ENCODE measurements at regions not wholly inside any gene's neighbourhood (a gene's known extent, or its start where the extent isn't known, plus 50 kb on each side); places are given as distances from the start of the nearest gene placed in this dataset.

- H3K4me1 ChIP-seq = no peaks in the 10 kb centered on the region
- no peaks in the 10 kb centered on the region for H3K36me3 ChIP-seq
- H3K27me3 ChIP-seq = no peaks in the 10 kb centered on the region
- DNase-seq (ENCODE audit: low spot score in 2 of 2) = no peak
- H3K27ac ChIP-seq = no peak overlapping the region
- peaks cover 0 to 11% of the 10 kb centered on the region in 2 donors for H3K9me3 ChIP-seq
- intact Hi-C loops (cut with DNase I; ENCODE audit: low total_unique reads) = no loop called here
- TF ChIP-seq POLR2AphosphoS5 (IDR thresholded peaks at IDR 0.05) (no peak), CTCF (IDR thresholded peaks at IDR 0.05) (no peak), POLR2A (IDR thresholded peaks at IDR 0.05) (no peak)
- H3K4me3 ChIP-seq = no peak overlapping the region
These were observed 500.9 kb downstream of the SLC16A7 start for GRCh38 chr12:60096727-60097126.

GRCh38 chr12:60100160-60100559 lies 504.3 kb downstream of the SLC16A7 start:
- H3K4me3 ChIP-seq = no peak overlapping the region
- peaks cover 0 to 11% of the 10 kb centered on the region in 2 donors for H3K9me3 ChIP-seq
- no peak for DNase-seq (ENCODE audit: low spot score in 2 of 2)
- H3K36me3 ChIP-seq = no peaks in the 10 kb centered on the region
- no peaks in the 10 kb centered on the region for H3K27me3 ChIP-seq
- H3K27ac ChIP-seq = no peak overlapping the region
- H3K4me1 ChIP-seq = no peaks in the 10 kb centered on the region
- intact Hi-C loops (cut with DNase I; ENCODE audit: low total_unique reads) = no loop called here
- TF ChIP-seq CTCF (IDR thresholded peaks at IDR 0.05) (no peak), POLR2A (IDR thresholded peaks at IDR 0.05) (no peak), POLR2AphosphoS5 (IDR thresholded peaks at IDR 0.05) (no peak)

GRCh38 chr12:60100852-60101251 lies 505.0 kb downstream of the SLC16A7 start:
- intact Hi-C loops (cut with DNase I; ENCODE audit: low total_unique reads) = no loop called here
- DNase-seq (ENCODE audit: low spot score in 2 of 2) = no peak
- no peaks in the 10 kb centered on the region for H3K4me1 ChIP-seq
- no peak overlapping the region for H3K27ac ChIP-seq
- peaks cover 0 to 11% of the 10 kb centered on the region in 2 donors for H3K9me3 ChIP-seq
- no peak overlapping the region for H3K4me3 ChIP-seq
- H3K27me3 ChIP-seq = no peaks in the 10 kb centered on the region
- no peaks in the 10 kb centered on the region for H3K36me3 ChIP-seq
- TF ChIP-seq POLR2A (IDR thresholded peaks at IDR 0.05) (no peak), POLR2AphosphoS5 (IDR thresholded peaks at IDR 0.05) (no peak), CTCF (IDR thresholded peaks at IDR 0.05) (no peak)

GRCh38 chr12:60101715-60102114 lies 505.9 kb downstream of the SLC16A7 start:
- TF ChIP-seq CTCF (IDR thresholded peaks at IDR 0.05) (no peak), POLR2A (IDR thresholded peaks at IDR 0.05) (no peak), POLR2AphosphoS5 (IDR thresholded peaks at IDR 0.05) (no peak)
- Histone ChIP-seq H3K27me3 (no peaks in the 10 kb centered on the region), H3K4me1 (no peaks in the 10 kb centered on the region), H3K4me3 (no peak overlapping the region), H3K9me3 (peaks cover 0 to 11% of the 10 kb centered on the region in 2 donors), H3K27ac (no peak overlapping the region), H3K36me3 (no peaks in the 10 kb centered on the region)
- intact Hi-C loops (cut with DNase I; ENCODE audit: low total_unique reads) = no loop called here
- DNase-seq (ENCODE audit: low spot score in 2 of 2) = no peak

GRCh38 chr12:60106214-60106613 lies 510.4 kb downstream of the SLC16A7 start:
- no peak for DNase-seq (ENCODE audit: low spot score in 2 of 2)
- intact Hi-C loops (cut with DNase I; ENCODE audit: low total_unique reads) = no loop called here
- H3K36me3 ChIP-seq = no peaks in the 10 kb centered on the region
- H3K27me3 ChIP-seq = no peaks in the 10 kb centered on the region
- no peak overlapping the region for H3K27ac ChIP-seq
- no peak overlapping the region for H3K4me3 ChIP-seq
- TF ChIP-seq POLR2A (IDR thresholded peaks at IDR 0.05) = no peak
- no peak for TF ChIP-seq POLR2AphosphoS5 (IDR thresholded peaks at IDR 0.05)
- TF ChIP-seq CTCF (IDR thresholded peaks at IDR 0.05) = no peak
- H3K9me3 ChIP-seq = no peaks in the 10 kb centered on the region
- H3K4me1 ChIP-seq = no peaks in the 10 kb centered on the region

Data from breast epithelium (tissue), 4 donors.